Stimulated activated naive CD4-positive, alpha-beta T cell treated with Interleukin-2 at 50 U/mL for 16 hours (primary cell): ENCODE measurements at regions not wholly inside any gene's neighbourhood (a gene's known extent, or its start where the extent isn't known, plus 50 kb on each side); places are given as distances from the start of the nearest gene placed in this dataset.

Source experiments
- DNase-seq: peaks from one replicate; lab custom pipeline; 2025; lab: John Stamatoyannopoulos, UW

- DNase-seq: no peak
These were observed 193.3 kb downstream of the HERPUD2 start for GRCh38 chr7:35501681-35502080.

GRCh38 chr7:35499226-35499625, 195.7 kb downstream of the HERPUD2 start:
- DNase-seq: no peak

GRCh38 chr7:35498416-35498815, 196.5 kb downstream of the HERPUD2 start:
- no peak for DNase-seq

- no peak for DNase-seq
These were observed 199.1 kb downstream of the HERPUD2 start for GRCh38 chr7:35495844-35496243.

GRCh38 chr7:35495377-35495776, 199.6 kb downstream of the HERPUD2 start:
- DNase-seq: no peak

- no peak for DNase-seq
These were observed 200.5 kb downstream of the HERPUD2 start for GRCh38 chr7:35494407-35494806.

GRCh38 chr7:35492451-35493175, 202.3 kb downstream of the HERPUD2 start:
- no peak for DNase-seq

GRCh38 chr7:35491233-35491632, 203.7 kb downstream of the HERPUD2 start:
- DNase-seq: no peak

- DNase-seq: no peak
These were observed 207.1 kb downstream of the HERPUD2 start for GRCh38 chr7:35487841-35488240.

- no peak for DNase-seq
These were observed 207.5 kb downstream of the HERPUD2 start for GRCh38 chr7:35487402-35487801.

GRCh38 chr7:35485436-35485835, 209.5 kb downstream of the HERPUD2 start:
- no peak for DNase-seq

- no peak for DNase-seq
These were observed 211.4 kb downstream of the HERPUD2 start for GRCh38 chr7:35483568-35483967.

- no peak for DNase-seq
These were observed 212.7 kb downstream of the HERPUD2 start for GRCh38 chr7:35482231-35482630.

- no peak for DNase-seq
These were observed 214.1 kb downstream of the HERPUD2 start for GRCh38 chr7:35480806-35481205.

- no peak for DNase-seq
These were observed 217.3 kb downstream of the HERPUD2 start for GRCh38 chr7:35477609-35478008.

- no peak for DNase-seq
These were observed 220.2 kb upstream of the TBX20 start for GRCh38 chr7:35474100-35474499.

- no peak for DNase-seq
These were observed 214.7 kb upstream of the TBX20 start for GRCh38 chr7:35468606-35469005.

GRCh38 chr7:35467456-35467978, 213.6 kb upstream of the TBX20 start:
- no peak for DNase-seq

GRCh38 chr7:35465791-35466336, 212.0 kb upstream of the TBX20 start:
- no peak for DNase-seq

- no peak for DNase-seq
These were observed 209.9 kb upstream of the TBX20 start for GRCh38 chr7:35463751-35464150.

- DNase-seq: no peak
These were observed 209.3 kb upstream of the TBX20 start for GRCh38 chr7:35463176-35463700.

- no peak for DNase-seq
These were observed 200.9 kb upstream of the TBX20 start for GRCh38 chr7:35454575-35455385.
